Astrocyte (in vitro differentiated cells and primary cell): ENCODE measurements at regions not wholly inside any gene's neighbourhood (a gene's known extent, or its start where the extent isn't known, plus 50 kb on each side); places are given as distances from the start of the nearest gene placed in this dataset.

Source experiments
- EZH2 ChIP-seq: IDR thresholded peaks from 2 replicates; pipeline ENCODE4 v1.6.1; 2012; ENCODE audit warnings: mild to moderate bottlenecking, low read length, inconsistent platforms; ENCODE audit not compliant: insufficient read depth
- TF ChIP-seq, protein P1 (sequence below): IDR thresholded peaks from 2 replicates; pipeline ENCODE4 v1.5.1; 2011; ENCODE audit warnings: low read depth, mild to moderate bottlenecking, inconsistent platforms, low read length, moderate library complexity; ENCODE audit not compliant: insufficient read depth

DNA sequence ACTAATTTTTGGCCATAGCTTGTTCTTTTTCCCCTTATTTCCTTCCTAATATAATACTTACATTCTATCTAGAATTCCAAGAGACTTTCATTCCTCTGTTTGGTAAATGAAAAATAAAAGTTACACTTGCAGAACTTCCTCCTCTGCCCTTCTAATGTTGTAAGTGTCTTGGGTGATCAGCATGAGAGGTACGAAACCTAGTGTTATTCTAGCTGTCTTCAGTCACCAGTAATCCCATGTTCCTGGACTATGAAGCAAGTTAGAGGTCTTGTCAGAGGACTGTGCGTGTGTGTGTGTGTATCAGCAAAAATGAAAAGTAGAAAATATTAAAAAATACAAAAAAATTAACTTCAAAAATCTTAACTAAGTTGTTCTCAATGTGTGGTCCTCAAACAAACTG lies 307.0 kb downstream of the SPRY2 start:
- TF ChIP-seq, protein P1, sequence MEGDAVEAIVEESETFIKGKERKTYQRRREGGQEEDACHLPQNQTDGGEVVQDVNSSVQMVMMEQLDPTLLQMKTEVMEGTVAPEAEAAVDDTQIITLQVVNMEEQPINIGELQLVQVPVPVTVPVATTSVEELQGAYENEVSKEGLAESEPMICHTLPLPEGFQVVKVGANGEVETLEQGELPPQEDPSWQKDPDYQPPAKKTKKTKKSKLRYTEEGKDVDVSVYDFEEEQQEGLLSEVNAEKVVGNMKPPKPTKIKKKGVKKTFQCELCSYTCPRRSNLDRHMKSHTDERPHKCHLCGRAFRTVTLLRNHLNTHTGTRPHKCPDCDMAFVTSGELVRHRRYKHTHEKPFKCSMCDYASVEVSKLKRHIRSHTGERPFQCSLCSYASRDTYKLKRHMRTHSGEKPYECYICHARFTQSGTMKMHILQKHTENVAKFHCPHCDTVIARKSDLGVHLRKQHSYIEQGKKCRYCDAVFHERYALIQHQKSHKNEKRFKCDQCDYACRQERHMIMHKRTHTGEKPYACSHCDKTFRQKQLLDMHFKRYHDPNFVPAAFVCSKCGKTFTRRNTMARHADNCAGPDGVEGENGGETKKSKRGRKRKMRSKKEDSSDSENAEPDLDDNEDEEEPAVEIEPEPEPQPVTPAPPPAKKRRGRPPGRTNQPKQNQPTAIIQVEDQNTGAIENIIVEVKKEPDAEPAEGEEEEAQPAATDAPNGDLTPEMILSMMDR: no peak
- TF ChIP-seq EZH2: no peak
